GM23248 (cell line): ENCODE measurements at regions not wholly inside any gene's neighbourhood (a gene's known extent, or its start where the extent isn't known, plus 50 kb on each side); places are given as distances from the start of the nearest gene placed in this dataset.

Experiments
- DNase-seq: peaks from one replicate; pipeline ENCODE4 v3.0.0-alpha.2; 2015
- H2AFZ ChIP-seq: fragments of 200-600 bp; sonication (generic); 2 replicates; pipeline ENCODE4 v1.6.1; 2016; ENCODE audit warnings: antibody characterized with exemption
- H3F3A ChIP-seq: fragments of 200-600 bp; sonication (generic); 2 replicates; pipeline ENCODE4 v1.6.1; 2016; ENCODE audit warnings: mild to moderate bottlenecking, antibody characterized with exemption, mixed run types; ENCODE audit not compliant: insufficient read depth
- H3K27ac ChIP-seq: fragments of 200-600 bp; sonication (generic); 2 replicates; pipeline ENCODE4 v1.5.1; 2016; ENCODE audit warnings: mild to moderate bottlenecking
- H3K27me3 ChIP-seq: fragments of 200-600 bp; sonication (generic); replicated peaks from 2 replicates; pipeline ENCODE4 v1.6.1; 2016; ENCODE audit warnings: mild to moderate bottlenecking; ENCODE audit not compliant: insufficient read depth
- H3K36me3 ChIP-seq: fragments of 200-600 bp; sonication (generic); 2 replicates; pipeline ENCODE4 v1.6.1; 2016; ENCODE audit warnings: low read depth, mild to moderate bottlenecking
- H3K4me1 ChIP-seq: fragments of 200-600 bp; sonication (generic); 2 replicates; pipeline ENCODE4 v1.6.1; 2016; ENCODE audit warnings: mild to moderate bottlenecking; ENCODE audit not compliant: insufficient read depth
- H3K4me2 ChIP-seq: fragments of 200-600 bp; sonication (generic); one replicate; pipeline ENCODE4 v1.6.1; 2016; ENCODE audit warnings: mild to moderate bottlenecking; ENCODE audit not compliant: unreplicated experiment
- H3K4me3 ChIP-seq: fragments of 200-600 bp; sonication (generic); 2 replicates; pipeline ENCODE4 v1.5.1; 2016; ENCODE audit warnings: mild to moderate bottlenecking
- H3K79me2 ChIP-seq: fragments of 200-600 bp; sonication (generic); 2 replicates; pipeline ENCODE4 v1.6.1; 2016; ENCODE audit warnings: mild to moderate bottlenecking; ENCODE audit not compliant: insufficient read depth
- H3K9ac ChIP-seq: fragments of 200-600 bp; sonication (generic); 2 replicates; pipeline ENCODE4 v1.6.1; 2016; ENCODE audit warnings: mild to moderate bottlenecking
- H3K9me2 ChIP-seq: fragments of 200-600 bp; sonication (generic); 2 replicates; pipeline ENCODE4 v1.6.1; 2016; ENCODE audit warnings: mixed run types, mild to moderate bottlenecking, moderate library complexity; ENCODE audit not compliant: insufficient read depth
- H3K9me3 ChIP-seq: fragments of 200-600 bp; sonication (generic); one replicate; pipeline ENCODE4 v1.6.1; 2017; ENCODE audit warnings: low read depth
- H4K20me1 ChIP-seq: fragments of 200-600 bp; sonication (generic); 2 replicates; pipeline ENCODE4 v1.6.0; 2016; ENCODE audit not compliant: insufficient read depth
- EZH2 ChIP-seq: fragments of 200-600 bp; sonication (generic); IDR thresholded peaks from 2 replicates; pipeline ENCODE4 v1.6.1; 2018; ENCODE audit warnings: antibody characterized with exemption, mild to moderate bottlenecking; ENCODE audit not compliant: insufficient read depth, poor library complexity, severe bottlenecking
- EZH2phosphoT487 ChIP-seq: fragments of 200-600 bp; sonication (generic); IDR thresholded peaks from 2 replicates; pipeline ENCODE4 v1.6.1; 2018; ENCODE audit warnings: antibody characterized with exemption, moderate library complexity, mild to moderate bottlenecking, low read depth; ENCODE audit not compliant: insufficient read depth
- WGBS, 2 experiments: methylation state at CpG; one replicate each; pipeline ENCODE4 v1.1.6; 2015 to 2017; ENCODE audit warnings: low lambda C conversion rate in 2 of 2, low coverage in 1 of 2; ENCODE audit errors: missing lambda C conversion rate in 2 of 2; 5-methylcytosine and 5-hydroxymethylcytosine counted together
- in situ Hi-C: fragments of 300-500 bp; cut with MboI; formaldehyde crosslinking; loops from 2 replicates; pipeline ENCODE4 v1.15.0; 2020

- in situ Hi-C loops, result no loop called here
- H3K9ac ChIP-seq, result no peak overlapping the region
- H3K4me3 ChIP-seq, result no peak overlapping the region
- peaks cover 20% of the 10 kb centered on the region; the same call in 1 of the 2 replicates for H3F3A ChIP-seq
- H3K4me1 ChIP-seq, result peaks cover 18% of the 10 kb centered on the region
- H4K20me1 ChIP-seq, result no peaks in the 10 kb centered on the region
- TF ChIP-seq EZH2 (no peak), EZH2phosphoT487 (no peak)
- no peak overlapping the region for H3K4me2 ChIP-seq
- H3K9me2 ChIP-seq, result no peaks in the 10 kb centered on the region
- H2AFZ ChIP-seq, result no peak overlapping the region
- H3K27ac ChIP-seq, result no peak overlapping the region
- no peaks in the 10 kb centered on the region for H3K36me3 ChIP-seq
- peak; percentile 33 for DNase-seq
- H3K9me3 ChIP-seq, result no peaks in the 10 kb centered on the region
- no peaks in the 10 kb centered on the region for H3K79me2 ChIP-seq
- H3K27me3 ChIP-seq, result peaks cover 30% of the 10 kb centered on the region
- WGBS, 2 experiments, result 5% methylated on average over 1 of the region's 1 CpG
These were observed 154.0 kb downstream of the SPP2 start for GRCh38 chr2:234204480-234204879.

GRCh38 chr2:234203135-234203984 lies 152.9 kb downstream of the SPP2 start:
- no peaks in the 10 kb centered on the region for H3K9me3 ChIP-seq
- in situ Hi-C loops, result no loop called here
- H2AFZ ChIP-seq, result no peak overlapping the region
- no peak for TF ChIP-seq EZH2
- peak; percentile 93 for TF ChIP-seq EZH2phosphoT487
- H3K27ac ChIP-seq, result peak overlapping the region; percentile 61
- H3K9me2 ChIP-seq, result no peaks in the 10 kb centered on the region
- WGBS, 2 experiments, result 10% methylated on average over 12 of the region's 12 CpGs
- peak overlapping the region; percentile 46 for H3K4me3 ChIP-seq
- no peaks in the 10 kb centered on the region for H4K20me1 ChIP-seq
- no peaks in the 10 kb centered on the region for H3K36me3 ChIP-seq
- DNase-seq, result peak; percentile 97
- no peaks in the 10 kb centered on the region for H3K79me2 ChIP-seq
- H3K9ac ChIP-seq, result peak overlapping the region; percentile 27
- peaks cover 40% of the 10 kb centered on the region for H3K27me3 ChIP-seq
- H3F3A ChIP-seq, result peaks cover 20% of the 10 kb centered on the region; the same call in 1 of the 2 replicates
- H3K4me2 ChIP-seq, result peak overlapping the region; percentile 80
- peaks cover 18% of the 10 kb centered on the region for H3K4me1 ChIP-seq

GRCh38 chr2:234202601-234203000 lies 152.1 kb downstream of the SPP2 start:
- Histone ChIP-seq H2AFZ (no peak overlapping the region), H3K9ac (no peak overlapping the region), H3K4me2 (peak overlapping the region; percentile 80)

GRCh38 chr2:234199996-234200395 lies 149.5 kb downstream of the SPP2 start:
- WGBS, 2 experiments, result 51 to 63% methylated on average over 3 of the region's 3 CpGs
- peaks cover 72% of the 10 kb centered on the region for H3K27me3 ChIP-seq
- H3K9ac ChIP-seq, result no peak overlapping the region

More at GRCh38 chr2:234202601-234203000, 152.1 kb downstream of the SPP2 start:
- H3K4me3 ChIP-seq, result peak overlapping the region; percentile 46
- no peaks in the 10 kb centered on the region for H3K79me2 ChIP-seq
- H4K20me1 ChIP-seq, result no peaks in the 10 kb centered on the region
- peaks cover 47% of the 10 kb centered on the region for H3K27me3 ChIP-seq
- TF ChIP-seq EZH2, result no peak
- no peak for TF ChIP-seq EZH2phosphoT487
- peaks cover 18% of the 10 kb centered on the region for H3K4me1 ChIP-seq
- in situ Hi-C loops, result no loop called here
- no peak for DNase-seq
- no peaks in the 10 kb centered on the region for H3K36me3 ChIP-seq
- no peak overlapping the region for H3K27ac ChIP-seq
- H3F3A ChIP-seq, result peaks cover 20% of the 10 kb centered on the region; the same call in 1 of the 2 replicates
- no peaks in the 10 kb centered on the region for H3K9me3 ChIP-seq
- WGBS, 2 experiments, result 89 to 92% methylated on average over 2 of the region's 2 CpGs
- H3K9me2 ChIP-seq, result no peaks in the 10 kb centered on the region

More at GRCh38 chr2:234199996-234200395, 149.5 kb downstream of the SPP2 start:
- DNase-seq, result no peak
- no peak overlapping the region for H3K4me2 ChIP-seq
- H3F3A ChIP-seq, result peaks cover 17% of the 10 kb centered on the region; the same call in 1 of the 2 replicates
- no peaks in the 10 kb centered on the region for H3K9me2 ChIP-seq
- no peak for TF ChIP-seq EZH2phosphoT487
- TF ChIP-seq EZH2, result no peak
- H3K79me2 ChIP-seq, result no peaks in the 10 kb centered on the region
- H3K36me3 ChIP-seq, result no peaks in the 10 kb centered on the region
- no peaks in the 10 kb centered on the region for H4K20me1 ChIP-seq
- no peak overlapping the region for H2AFZ ChIP-seq
- no peak overlapping the region for H3K27ac ChIP-seq
- peaks cover 17% of the 10 kb centered on the region for H3K4me1 ChIP-seq
- in situ Hi-C loops, result no loop called here
- no peak overlapping the region for H3K4me3 ChIP-seq
- no peaks in the 10 kb centered on the region for H3K9me3 ChIP-seq
